Upper lobe of left lung (tissue), 4 donors: ENCODE measurements at regions not wholly inside any gene's neighbourhood (a gene's known extent, or its start where the extent isn't known, plus 50 kb on each side); places are given as distances from the start of the nearest gene placed in this dataset.

Experiments
- POLR2A ChIP-seq, 4 donors: fragments of 450-650 bp; IDR thresholded peaks; one replicate each; pipeline ENCODE4 v1.5.1; 2016 to 2017; ENCODE audit warnings: antibody characterized with exemption in 4 of 4, mild to moderate bottlenecking in 2 of 4
- TF ChIP-seq, protein P1 (sequence below), 6 experiments: fragments of 450-650 bp in 4 of 6; fragments of 200-600 bp in 2 of 6; sonication (generic) in 2 of 6; IDR thresholded peaks; one replicate each; pipeline ENCODE4 v1.5.1; 2016 to 2019; ENCODE audit warnings: antibody characterized with exemption in 6 of 6

- no peak for TF ChIP-seq POLR2A (IDR thresholded peaks at IDR 0.05)
- TF ChIP-seq, protein P1, sequence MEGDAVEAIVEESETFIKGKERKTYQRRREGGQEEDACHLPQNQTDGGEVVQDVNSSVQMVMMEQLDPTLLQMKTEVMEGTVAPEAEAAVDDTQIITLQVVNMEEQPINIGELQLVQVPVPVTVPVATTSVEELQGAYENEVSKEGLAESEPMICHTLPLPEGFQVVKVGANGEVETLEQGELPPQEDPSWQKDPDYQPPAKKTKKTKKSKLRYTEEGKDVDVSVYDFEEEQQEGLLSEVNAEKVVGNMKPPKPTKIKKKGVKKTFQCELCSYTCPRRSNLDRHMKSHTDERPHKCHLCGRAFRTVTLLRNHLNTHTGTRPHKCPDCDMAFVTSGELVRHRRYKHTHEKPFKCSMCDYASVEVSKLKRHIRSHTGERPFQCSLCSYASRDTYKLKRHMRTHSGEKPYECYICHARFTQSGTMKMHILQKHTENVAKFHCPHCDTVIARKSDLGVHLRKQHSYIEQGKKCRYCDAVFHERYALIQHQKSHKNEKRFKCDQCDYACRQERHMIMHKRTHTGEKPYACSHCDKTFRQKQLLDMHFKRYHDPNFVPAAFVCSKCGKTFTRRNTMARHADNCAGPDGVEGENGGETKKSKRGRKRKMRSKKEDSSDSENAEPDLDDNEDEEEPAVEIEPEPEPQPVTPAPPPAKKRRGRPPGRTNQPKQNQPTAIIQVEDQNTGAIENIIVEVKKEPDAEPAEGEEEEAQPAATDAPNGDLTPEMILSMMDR (IDR thresholded peaks at IDR 0.05), result no peak
These were observed 641.9 kb upstream of the CDH6 start for GRCh38 chr5:30551618-30552017.
